Calu3 (cell line): ENCODE measurements at regions not wholly inside any gene's neighbourhood (a gene's known extent, or its start where the extent isn't known, plus 50 kb on each side); places are given as distances from the start of the nearest gene placed in this dataset.

Source experiments
- BruUV-seq: library from RNA; stranded (reverse); fragments of 400-500 nt; replicated peaks from 2 replicates; lab custom pipeline; 2021; lab: Mats Ljungman, UMichigan
- CTCF ChIA-PET: fragments of 300-600 bp; sonication (Branson Sonifier 250); formaldehyde crosslinking; loops from one replicate; lab custom pipeline; 2022; ENCODE audit warnings: antibody characterized with exemption; lab: Charles Lee
- DNase-seq: peaks from one replicate; pipeline ENCODE4 v3.0.0; 2022
- H3K27ac Mint-ChIP-seq: one replicate; pipeline ENCODE4 v1.8.0; 2022; ENCODE audit warnings: mixed read lengths; ENCODE audit not compliant: unreplicated experiment
- H3K27me3 Mint-ChIP-seq: one replicate; pipeline ENCODE4 v1.8.0; 2022; ENCODE audit warnings: mixed read lengths; ENCODE audit not compliant: unreplicated experiment
- H3K36me3 Mint-ChIP-seq: one replicate; pipeline ENCODE4 v1.8.0; 2022; ENCODE audit warnings: mild to moderate bottlenecking, moderate library complexity, mixed read lengths; ENCODE audit not compliant: insufficient read depth, unreplicated experiment
- H3K4me1 Mint-ChIP-seq: one replicate; pipeline ENCODE4 v1.8.0; 2022; ENCODE audit warnings: mild to moderate bottlenecking, low read depth, mixed read lengths; ENCODE audit not compliant: unreplicated experiment
- H3K4me3 Mint-ChIP-seq: one replicate; pipeline ENCODE4 v1.8.0; 2022; ENCODE audit warnings: mild to moderate bottlenecking, low read depth, moderate library complexity, mixed read lengths; ENCODE audit not compliant: unreplicated experiment
- H3K9me3 Mint-ChIP-seq: one replicate; pipeline ENCODE4 v1.8.0; 2022; ENCODE audit warnings: low read depth, mixed read lengths; ENCODE audit not compliant: unreplicated experiment
- CTCF ChIP-seq: fragments of 200-600 bp; IDR thresholded peaks from one replicate; pipeline ENCODE4 v1.8.0; 2022; ENCODE audit warnings: antibody characterized with exemption; ENCODE audit not compliant: unreplicated experiment
- intact Hi-C: fragments of 100-400 bp; cut with micrococcal nuclease; formaldehyde crosslinking; loops from one replicate; pipeline ENCODE4 v1.10.0; 2022; ENCODE audit not compliant: unreplicated experiment

- peak overlapping the region; percentile 32 for H3K27ac Mint-ChIP-seq
Measured at GRCh38 chr6:84462698-84463097, 235.3 kb upstream of the CEP162 start.

GRCh38 chr6:84461461-84461860 is 234.0 kb upstream of the CEP162 start:
- H3K4me1 Mint-ChIP-seq: peaks cover 42% of the 10 kb centered on the region
- CTCF ChIA-PET: no interaction called here
- TF ChIP-seq CTCF: no peak
- peaks cover 5% of the 10 kb centered on the region for H3K36me3 Mint-ChIP-seq
- DNase-seq: no peak
- H3K4me3 Mint-ChIP-seq: no peak overlapping the region
- intact Hi-C loops: no loop called here
- no peak overlapping the region for H3K27ac Mint-ChIP-seq
- no peaks in the 10 kb centered on the region for H3K27me3 Mint-ChIP-seq
- no peaks in the 10 kb centered on the region for H3K9me3 Mint-ChIP-seq
- no TSS peak for BruUV-seq

More at GRCh38 chr6:84462698-84463097, 235.3 kb upstream of the CEP162 start:
- H3K9me3 Mint-ChIP-seq: no peaks in the 10 kb centered on the region
- TF ChIP-seq CTCF: no peak
- no peak overlapping the region for H3K4me3 Mint-ChIP-seq
- intact Hi-C loops: no loop called here
- H3K36me3 Mint-ChIP-seq: no peaks in the 10 kb centered on the region
- CTCF ChIA-PET: no interaction called here
- peaks cover 42% of the 10 kb centered on the region for H3K4me1 Mint-ChIP-seq
- no peak for DNase-seq
- no TSS peak for BruUV-seq
- H3K27me3 Mint-ChIP-seq: no peaks in the 10 kb centered on the region

GRCh38 chr6:84460491-84460890 is 233.0 kb upstream of the CEP162 start:
- no TSS peak for BruUV-seq
- intact Hi-C loops: no loop called here
- CTCF ChIA-PET: no interaction called here

GRCh38 chr6:84459401-84459800 is 232.0 kb upstream of the CEP162 start:
- Mint-ChIP-seq H3K36me3 (peaks cover 5% of the 10 kb centered on the region), H3K4me3 (no peak overlapping the region)
- intact Hi-C loops: no loop called here

More at GRCh38 chr6:84460491-84460890, 233.0 kb upstream of the CEP162 start:
- H3K27me3 Mint-ChIP-seq: no peaks in the 10 kb centered on the region
- no peaks in the 10 kb centered on the region for H3K9me3 Mint-ChIP-seq
- H3K36me3 Mint-ChIP-seq: peaks cover 5% of the 10 kb centered on the region
- H3K4me3 Mint-ChIP-seq: no peak overlapping the region
- no peak for DNase-seq
- no peak for TF ChIP-seq CTCF
- peaks cover 40% of the 10 kb centered on the region for H3K4me1 Mint-ChIP-seq
- no peak overlapping the region for H3K27ac Mint-ChIP-seq

More at GRCh38 chr6:84459401-84459800, 232.0 kb upstream of the CEP162 start:
- H3K27me3 Mint-ChIP-seq: no peaks in the 10 kb centered on the region
- CTCF ChIA-PET: no interaction called here
- DNase-seq: no peak
- peaks cover 30% of the 10 kb centered on the region for H3K4me1 Mint-ChIP-seq
- BruUV-seq: no TSS peak
- H3K27ac Mint-ChIP-seq: no peak overlapping the region
- H3K9me3 Mint-ChIP-seq: no peaks in the 10 kb centered on the region
- TF ChIP-seq CTCF: no peak
